HG03520 (cell line): ENCODE measurements at regions not wholly inside any gene's neighbourhood (a gene's known extent, or its start where the extent isn't known, plus 50 kb on each side); places are given as distances from the start of the nearest gene placed in this dataset.
"Not testable (repeated sequence)": the region's sequence is repeated elsewhere in the genome, so short reads cannot be mapped to it uniquely, and the experiment has no call there.

Experiments used
- ATAC-seq: cut with Tn5 transposase; IDR thresholded peaks from one replicate; pipeline ENCODE4 v1.9.1; 2021; ENCODE audit warnings: mild to moderate bottlenecking, moderate library complexity; ENCODE audit not compliant: unreplicated experiment

- no peak for ATAC-seq
Observed at GRCh38 chr13:44756276-44756810, 180.2 kb upstream of the TSC22D1 start.

- no peak for ATAC-seq
Observed at GRCh38 chr13:44755872-44756271, 179.7 kb upstream of the TSC22D1 start.

- ATAC-seq = no peak
Observed at GRCh38 chr13:44752164-44752563, 176.0 kb upstream of the TSC22D1 start.

- ATAC-seq = no peak
Observed at GRCh38 chr13:44750630-44751029, 174.5 kb upstream of the TSC22D1 start.

GRCh38 chr13:44749906-44750305, 173.8 kb upstream of the TSC22D1 start:
- ATAC-seq = no peak

- ATAC-seq = no peak
Observed at GRCh38 chr13:44748439-44748838, 172.3 kb upstream of the TSC22D1 start.

- no peak for ATAC-seq
Observed at GRCh38 chr13:44747179-44747578, 171.0 kb upstream of the TSC22D1 start.

GRCh38 chr13:44746690-44747089, 170.6 kb upstream of the TSC22D1 start:
- no peak for ATAC-seq

GRCh38 chr13:44744880-44745633, 168.9 kb upstream of the TSC22D1 start:
- ATAC-seq = no peak

- ATAC-seq = no peak
Observed at GRCh38 chr13:44739539-44739938, 163.4 kb upstream of the TSC22D1 start.

GRCh38 chr13:44739120-44739519, 163.0 kb upstream of the TSC22D1 start:
- no peak for ATAC-seq

GRCh38 chr13:44738463-44738862, 162.3 kb upstream of the TSC22D1 start:
- no peak for ATAC-seq

- no peak for ATAC-seq
Observed at GRCh38 chr13:44735806-44736205, 159.7 kb upstream of the TSC22D1 start.

- ATAC-seq = no peak
Observed at GRCh38 chr13:44734201-44734707, 158.1 kb upstream of the TSC22D1 start.

- no peak for ATAC-seq
Observed at GRCh38 chr13:44732503-44733098, 156.5 kb upstream of the TSC22D1 start.

- ATAC-seq = no peak
Observed at GRCh38 chr13:44730851-44731250, 154.7 kb upstream of the TSC22D1 start.

- no peak for ATAC-seq
Observed at GRCh38 chr13:44730099-44730498, 154.0 kb upstream of the TSC22D1 start.

- ATAC-seq = not testable (repeated sequence)
Observed at GRCh38 chr13:44727591-44727990, 151.5 kb upstream of the TSC22D1 start.

GRCh38 chr13:44726778-44727177, 150.6 kb upstream of the TSC22D1 start:
- no peak for ATAC-seq

GRCh38 chr13:44726214-44726613, 150.1 kb upstream of the TSC22D1 start:
- ATAC-seq = no peak

- no peak for ATAC-seq
Observed at GRCh38 chr13:44719857-44720671, 143.9 kb upstream of the TSC22D1 start.
